Spleen (tissue), 11 donors: ENCODE measurements at regions not wholly inside any gene's neighbourhood (a gene's known extent, or its start where the extent isn't known, plus 50 kb on each side); places are given as distances from the start of the nearest gene placed in this dataset.

Experiments used
- DNase-seq: peaks from one replicate; pipeline ENCODE4 v3.0.0-alpha.2; 2020
- H3K27ac ChIP-seq, 8 donors: fragments of 200-600 bp; sonication (generic) in 7 of 8; 1 replicate in 4 of 8; 2 replicates in 4 of 8; pipeline versions ENCODE4 v1.5.0 to v1.8.0; 2016 to 2021; ENCODE audit warnings: inconsistent platforms in 4 of 8, mild to moderate bottlenecking in 4 of 8, moderate library complexity in 1 of 8
- H3K27me3 ChIP-seq, 7 donors: fragments of 200-600 bp; sonication (generic) in 6 of 7; replicated peaks in 1 of 7; 1 replicate in 4 of 7; 2 replicates in 3 of 7; pipeline versions ENCODE4 v1.5.0 to v1.8.0; 2016 to 2021; ENCODE audit warnings: inconsistent platforms in 3 of 7, mild to moderate bottlenecking in 1 of 7
- H3K36me3 ChIP-seq, 6 donors: fragments of 200-600 bp; sonication (generic) in 5 of 6; 1 replicate in 4 of 6; 2 replicates in 2 of 6; pipeline versions ENCODE4 v1.5.0 to v1.8.0; 2016 to 2021; ENCODE audit warnings: inconsistent platforms in 2 of 6
- H3K4me1 ChIP-seq, 6 donors: fragments of 200-600 bp; sonication (generic) in 5 of 6; 1 replicate in 3 of 6; 2 replicates in 3 of 6; pipeline versions ENCODE4 v1.5.0 to v1.8.0; 2016 to 2021; ENCODE audit warnings: inconsistent platforms in 3 of 6
- H3K4me3 ChIP-seq, 8 donors: fragments of 200-600 bp; sonication (generic) in 7 of 8; 1 replicate in 4 of 8; 2 replicates in 4 of 8; pipeline versions ENCODE4 v1.5.0 to v1.8.0; 2016 to 2021; ENCODE audit warnings: inconsistent platforms in 4 of 8, mild to moderate bottlenecking in 4 of 8, moderate library complexity in 2 of 8
- H3K9me3 ChIP-seq, 8 donors: fragments of 200-600 bp; sonication (generic) in 7 of 8; 1 replicate in 4 of 8; 2 replicates in 4 of 8; pipeline versions ENCODE4 v1.5.0 to v1.8.0; 2016 to 2021; ENCODE audit warnings: inconsistent platforms in 4 of 8
- POLR2A ChIP-seq, 3 donors: fragments of 450-650 bp; IDR thresholded peaks; one replicate each; pipeline ENCODE4 v1.5.1; 2017; ENCODE audit warnings: antibody characterized with exemption in 3 of 3, mild to moderate bottlenecking in 1 of 3
- POLR2AphosphoS5 ChIP-seq, 3 donors: sonication (generic); formaldehyde crosslinking; IDR thresholded peaks; one replicate each; pipeline ENCODE4 v1.5.1; 2017; ENCODE audit warnings: antibody characterized with exemption in 3 of 3
- whole genome bisulfite sequencing, 5 donors: extraction: QIAGEN DNeasy Blood & Tissue Kit in 3 of 5; methylation state at CpG; one replicate each; pipeline versions ENCODE4 v1.1.5 to v1.1.7; 2013 to 2018; 5-methylcytosine and 5-hydroxymethylcytosine counted together
- intact Hi-C: fragments of 100-400 bp; cut with DNase I; formaldehyde crosslinking; loops from one replicate; pipeline ENCODE4 v1.15.0; 2023; ENCODE audit warnings: low total_unique reads
- TF ChIP-seq, protein P1 (sequence below), 11 experiments: fragments of 200-600 bp in 7 of 11; fragments of 450-650 bp in 4 of 11; sonication (generic) in 4 of 11; IDR thresholded peaks in 8 of 11; conservative IDR thresholded peaks in 3 of 11; 1 replicate in 7 of 11; 2 replicates in 4 of 11; pipeline versions ENCODE4 v1.4.0 to v1.8.0; 2016 to 2021; ENCODE audit warnings: antibody characterized with exemption in 11 of 11, inconsistent platforms in 4 of 11, mild to moderate bottlenecking in 1 of 11
- donor health status: healthy with polysubstance abuse.
- donor health status: DM: no; HTN: no; CAD: no; lungs with moderate emphysema.
- donor health status: DM: no; HTN: no; CAD: no.
- donor health status: Bipolar disorder and iron deficiency.
- donor health status: healthy.
- donor health status: DM: no; HTN: no; CAD: no.
- donor health status: DM: yes; HTN: yes; CAD: no.

DNA sequence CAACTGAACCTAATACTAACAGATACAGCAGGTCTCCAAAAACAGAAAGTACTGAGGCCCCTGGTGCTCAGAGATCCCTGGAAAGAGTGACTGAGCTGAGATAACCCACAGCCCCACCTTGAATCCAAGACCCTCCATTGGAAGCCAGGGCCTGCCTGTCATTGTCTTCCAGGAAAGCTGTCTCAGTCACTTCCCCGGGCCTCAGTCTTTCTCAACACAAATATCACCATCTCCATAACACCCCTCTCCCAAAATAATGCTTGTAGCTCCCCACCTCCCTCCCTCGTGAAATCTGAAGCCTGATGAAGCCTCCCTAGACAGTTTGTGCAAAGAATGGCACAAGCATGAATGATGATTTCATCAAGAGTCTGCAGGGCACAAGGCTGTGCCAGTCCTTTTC, 138.2 kb upstream of the LRFN2 start:
- H3K4me1 ChIP-seq = peaks cover 0 to 16% (median 1%) of the 10 kb centered on the region in 6 donors
- no peak overlapping the region for H3K4me3 ChIP-seq
- H3K27me3 ChIP-seq = no peaks in the 10 kb centered on the region
- no peak for TF ChIP-seq POLR2AphosphoS5 (IDR thresholded peaks at IDR 0.05)
- TF ChIP-seq POLR2A (IDR thresholded peaks at IDR 0.05) = no peak
- TF ChIP-seq, protein P1, sequence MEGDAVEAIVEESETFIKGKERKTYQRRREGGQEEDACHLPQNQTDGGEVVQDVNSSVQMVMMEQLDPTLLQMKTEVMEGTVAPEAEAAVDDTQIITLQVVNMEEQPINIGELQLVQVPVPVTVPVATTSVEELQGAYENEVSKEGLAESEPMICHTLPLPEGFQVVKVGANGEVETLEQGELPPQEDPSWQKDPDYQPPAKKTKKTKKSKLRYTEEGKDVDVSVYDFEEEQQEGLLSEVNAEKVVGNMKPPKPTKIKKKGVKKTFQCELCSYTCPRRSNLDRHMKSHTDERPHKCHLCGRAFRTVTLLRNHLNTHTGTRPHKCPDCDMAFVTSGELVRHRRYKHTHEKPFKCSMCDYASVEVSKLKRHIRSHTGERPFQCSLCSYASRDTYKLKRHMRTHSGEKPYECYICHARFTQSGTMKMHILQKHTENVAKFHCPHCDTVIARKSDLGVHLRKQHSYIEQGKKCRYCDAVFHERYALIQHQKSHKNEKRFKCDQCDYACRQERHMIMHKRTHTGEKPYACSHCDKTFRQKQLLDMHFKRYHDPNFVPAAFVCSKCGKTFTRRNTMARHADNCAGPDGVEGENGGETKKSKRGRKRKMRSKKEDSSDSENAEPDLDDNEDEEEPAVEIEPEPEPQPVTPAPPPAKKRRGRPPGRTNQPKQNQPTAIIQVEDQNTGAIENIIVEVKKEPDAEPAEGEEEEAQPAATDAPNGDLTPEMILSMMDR (IDR thresholded peaks at IDR 0.05 in 8 of 11, conservative IDR thresholded peaks at IDR 0.05 in 3 of 11) = no peak
- no peaks in the 10 kb centered on the region for H3K9me3 ChIP-seq
- no peak overlapping the region for H3K27ac ChIP-seq
- intact Hi-C loops = no loop called here
- no peaks in the 10 kb centered on the region for H3K36me3 ChIP-seq
- no peak for DNase-seq
- WGBS, 5 donors = 74 to 89% (median 81%) methylated on average over 2 of the region's 2 CpGs

GRCh38 chr6:40724886-40725285, 137.7 kb upstream of the LRFN2 start:
- H3K36me3 ChIP-seq = no peaks in the 10 kb centered on the region
- no peak overlapping the region for H3K27ac ChIP-seq
- no peak overlapping the region for H3K4me3 ChIP-seq
- H3K27me3 ChIP-seq = no peaks in the 10 kb centered on the region
- TF ChIP-seq, protein P1 (IDR thresholded peaks at IDR 0.05 in 8 of 11, conservative IDR thresholded peaks at IDR 0.05 in 3 of 11) = no peak
- TF ChIP-seq POLR2A (IDR thresholded peaks at IDR 0.05) (no peak), POLR2AphosphoS5 (IDR thresholded peaks at IDR 0.05) (no peak)
- WGBS, 5 donors = 74 to 81% (median 77%) methylated on average over 3 of the region's 3 CpGs
- H3K9me3 ChIP-seq = no peaks in the 10 kb centered on the region
- no peak for DNase-seq
- intact Hi-C loops = no loop called here
- peaks cover 0 to 21% (median 5%) of the 10 kb centered on the region in 6 donors for H3K4me1 ChIP-seq

- TF ChIP-seq, protein P1 (IDR thresholded peaks at IDR 0.05 in 8 of 11, conservative IDR thresholded peaks at IDR 0.05 in 3 of 11) = no peak
- no peak for TF ChIP-seq POLR2AphosphoS5 (IDR thresholded peaks at IDR 0.05)
- no peak for TF ChIP-seq POLR2A (IDR thresholded peaks at IDR 0.05)
- Histone ChIP-seq H3K4me1 (peaks cover 0 to 30% (median 13%) of the 10 kb centered on the region in 6 donors), H3K27ac (no peak overlapping the region), H3K27me3 (no peaks in the 10 kb centered on the region), H3K36me3 (no peaks in the 10 kb centered on the region), H3K9me3 (no peaks in the 10 kb centered on the region), H3K4me3 (no peak overlapping the region)
- intact Hi-C loops = no loop called here
- no peak for DNase-seq
- whole genome bisulfite sequencing, 5 donors = 68 to 74% (median 69%) methylated on average over 5 of the region's 5 CpGs
Observed at GRCh38 chr6:40723967-40724366, 136.8 kb upstream of the LRFN2 start.

- 46 to 58% (median 55%) methylated on average over 3 of the region's 3 CpGs for WGBS, 5 donors
- TF ChIP-seq, protein P1 (IDR thresholded peaks at IDR 0.05 in 8 of 11, conservative IDR thresholded peaks at IDR 0.05 in 3 of 11) = no peak
- TF ChIP-seq POLR2AphosphoS5 (IDR thresholded peaks at IDR 0.05) = no peak
- TF ChIP-seq POLR2A (IDR thresholded peaks at IDR 0.05) = no peak
- Histone ChIP-seq H3K9me3 (no peaks in the 10 kb centered on the region), H3K4me1 (peaks cover 0 to 31% (median 14%) of the 10 kb centered on the region in 6 donors), H3K27me3 (no peaks in the 10 kb centered on the region), H3K4me3 (no peak overlapping the region), H3K27ac (no peak overlapping the region), H3K36me3 (no peaks in the 10 kb centered on the region)
- no peak for DNase-seq
- intact Hi-C loops = no loop called here
Observed at GRCh38 chr6:40722553-40723258, 135.5 kb upstream of the LRFN2 start.
